Lower leg skin (tissue), 3 donors: ENCODE measurements at regions not wholly inside any gene's neighbourhood (a gene's known extent, or its start where the extent isn't known, plus 50 kb on each side); places are given as distances from the start of the nearest gene placed in this dataset.

Experiments used
- POLR2A ChIP-seq, 2 donors: fragments of 450-650 bp; IDR thresholded peaks; one replicate each; pipeline ENCODE4 v1.6.1; 2016 to 2017; ENCODE audit warnings: antibody characterized with exemption in 2 of 2, mild to moderate bottlenecking in 1 of 2, moderate library complexity in 1 of 2
- TF ChIP-seq, protein P1 (sequence below), 3 donors: fragments of 450-650 bp; IDR thresholded peaks; one replicate each; pipeline ENCODE4 v1.5.1; 2016; ENCODE audit warnings: antibody characterized with exemption in 3 of 3, mild to moderate bottlenecking in 3 of 3, moderate library complexity in 2 of 3

DNA sequence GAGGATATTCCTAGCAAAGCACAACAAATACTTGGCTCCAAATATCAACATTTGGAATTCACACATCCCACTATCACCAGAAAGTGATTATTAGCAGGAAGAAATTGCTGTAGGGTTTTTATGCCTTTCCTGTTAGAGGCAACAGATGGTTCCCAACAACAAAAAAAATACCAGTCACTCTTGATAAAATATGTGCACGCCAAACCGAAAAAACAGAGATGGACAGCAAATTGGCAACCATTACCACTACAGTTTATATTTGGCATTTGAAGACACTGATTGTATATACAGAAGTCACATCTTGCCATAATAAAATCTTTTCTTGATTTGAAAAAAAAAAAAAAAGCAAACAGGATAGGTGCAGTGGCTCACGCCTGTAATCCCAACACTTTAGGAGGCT, 78.2 kb downstream of the TMPRSS5 start:
- TF ChIP-seq, protein P1, sequence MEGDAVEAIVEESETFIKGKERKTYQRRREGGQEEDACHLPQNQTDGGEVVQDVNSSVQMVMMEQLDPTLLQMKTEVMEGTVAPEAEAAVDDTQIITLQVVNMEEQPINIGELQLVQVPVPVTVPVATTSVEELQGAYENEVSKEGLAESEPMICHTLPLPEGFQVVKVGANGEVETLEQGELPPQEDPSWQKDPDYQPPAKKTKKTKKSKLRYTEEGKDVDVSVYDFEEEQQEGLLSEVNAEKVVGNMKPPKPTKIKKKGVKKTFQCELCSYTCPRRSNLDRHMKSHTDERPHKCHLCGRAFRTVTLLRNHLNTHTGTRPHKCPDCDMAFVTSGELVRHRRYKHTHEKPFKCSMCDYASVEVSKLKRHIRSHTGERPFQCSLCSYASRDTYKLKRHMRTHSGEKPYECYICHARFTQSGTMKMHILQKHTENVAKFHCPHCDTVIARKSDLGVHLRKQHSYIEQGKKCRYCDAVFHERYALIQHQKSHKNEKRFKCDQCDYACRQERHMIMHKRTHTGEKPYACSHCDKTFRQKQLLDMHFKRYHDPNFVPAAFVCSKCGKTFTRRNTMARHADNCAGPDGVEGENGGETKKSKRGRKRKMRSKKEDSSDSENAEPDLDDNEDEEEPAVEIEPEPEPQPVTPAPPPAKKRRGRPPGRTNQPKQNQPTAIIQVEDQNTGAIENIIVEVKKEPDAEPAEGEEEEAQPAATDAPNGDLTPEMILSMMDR (IDR thresholded peaks at IDR 0.05) = no peak
- no peak for TF ChIP-seq POLR2A (IDR thresholded peaks at IDR 0.05)
